ENCODE measurements at regions not wholly inside any gene's neighbourhood (a gene's known extent, or its start where the extent isn't known, plus 50 kb on each side); places are given as distances from the start of the nearest gene placed in this dataset.

- TF ChIP-seq CTCF (IDR thresholded peaks at IDR 0.05; ENCODE audit: low read length) = no peak
- TF ChIP-seq EZH2 (IDR thresholded peaks at IDR 0.05; ENCODE audit: borderline replicate concordance, low read length) = no peak
Observed at GRCh38 chr11:81219661-81220060, 1514.0 kb downstream of the FAM181B start.

All from OCI-LY1 (cell line).